Neutrophil (primary cell): ENCODE measurements at regions not wholly inside any gene's neighbourhood (a gene's known extent, or its start where the extent isn't known, plus 50 kb on each side); places are given as distances from the start of the nearest gene placed in this dataset.

Experiments
- H3K27ac ChIP-seq: fragments of 200-600 bp; sonication (generic); 2 replicates; pipeline ENCODE4 v1.5.1; 2016; ENCODE audit warnings: mild to moderate bottlenecking, moderate library complexity
- H3K27me3 ChIP-seq: fragments of 200-600 bp; sonication (generic); 2 replicates; pipeline ENCODE4 v1.6.0; 2016; ENCODE audit warnings: mild to moderate bottlenecking
- H3K36me3 ChIP-seq: fragments of 200-600 bp; sonication (generic); 2 replicates; pipeline ENCODE4 v1.5.1; 2017
- H3K4me1 ChIP-seq, 2 experiments: fragments of 200-600 bp in 1 of 2; sonication (generic) in 1 of 2; 1 replicate in 1 of 2; 2 replicates in 1 of 2; pipeline versions ENCODE4 v1.5.1 to v1.6.1; 2013 to 2016; ENCODE audit warnings: low read depth in 1 of 2, low read length in 1 of 2, mild to moderate bottlenecking in 1 of 2, moderate library complexity in 1 of 2; ENCODE audit not compliant: control insufficient read depth in 1 of 2, insufficient read depth in 1 of 2
- H3K4me3 ChIP-seq, 2 experiments: fragments of 200-600 bp in 1 of 2; sonication (generic) in 1 of 2; 1 replicate in 1 of 2; 2 replicates in 1 of 2; pipeline ENCODE4 v1.5.1; 2013 to 2016; ENCODE audit warnings: low read depth in 1 of 2, low read length in 1 of 2, mild to moderate bottlenecking in 1 of 2, moderate library complexity in 1 of 2
- H3K9me3 ChIP-seq: fragments of 200-600 bp; sonication (generic); 2 replicates; pipeline ENCODE4 v1.5.1; 2016
- CTCF ChIP-seq: fragments of 200-600 bp; sonication (generic); IDR thresholded peaks from 2 replicates; pipeline ENCODE4 v1.5.1; 2016; ENCODE audit warnings: antibody characterized with exemption

GRCh38 chr10:3404381-3404780 is 231.8 kb upstream of the PITRM1 start:
- H3K9me3 ChIP-seq, result no peaks in the 10 kb centered on the region
- no peaks in the 10 kb centered on the region for H3K36me3 ChIP-seq
- no peak for TF ChIP-seq CTCF
- no peak overlapping the region for H3K4me3 ChIP-seq
- no peaks in the 10 kb centered on the region for H3K4me1 ChIP-seq
- no peak overlapping the region for H3K27ac ChIP-seq
- no peaks in the 10 kb centered on the region for H3K27me3 ChIP-seq

GRCh38 chr10:3402187-3402751 is 229.7 kb upstream of the PITRM1 start:
- Histone ChIP-seq H3K4me1 (no peaks in the 10 kb centered on the region), H3K9me3 (no peaks in the 10 kb centered on the region), H3K27me3 (no peaks in the 10 kb centered on the region), H3K36me3 (no peaks in the 10 kb centered on the region), H3K4me3 (no peak overlapping the region), H3K27ac (no peak overlapping the region)
- TF ChIP-seq CTCF, result no peak

- no peak for TF ChIP-seq CTCF
- Histone ChIP-seq H3K4me3 (no peak overlapping the region), H3K27me3 (no peaks in the 10 kb centered on the region), H3K27ac (no peak overlapping the region), H3K9me3 (no peaks in the 10 kb centered on the region), H3K36me3 (no peaks in the 10 kb centered on the region), H3K4me1 (no peaks in the 10 kb centered on the region)
Measured at GRCh38 chr10:3401491-3401938, 228.9 kb upstream of the PITRM1 start.

- H3K27me3 ChIP-seq, result no peaks in the 10 kb centered on the region
- H3K27ac ChIP-seq, result no peak overlapping the region
- no peaks in the 10 kb centered on the region for H3K36me3 ChIP-seq
- no peaks in the 10 kb centered on the region for H3K9me3 ChIP-seq
- no peak for TF ChIP-seq CTCF
- H3K4me1 ChIP-seq, result no peaks in the 10 kb centered on the region
- no peak overlapping the region for H3K4me3 ChIP-seq
Measured at GRCh38 chr10:3400348-3400747, 227.8 kb upstream of the PITRM1 start.

GRCh38 chr10:3399756-3400155 is 227.2 kb upstream of the PITRM1 start:
- TF ChIP-seq CTCF, result no peak
- H3K27me3 ChIP-seq, result no peaks in the 10 kb centered on the region
- H3K4me3 ChIP-seq, result no peak overlapping the region
- no peaks in the 10 kb centered on the region for H3K4me1 ChIP-seq
- no peaks in the 10 kb centered on the region for H3K36me3 ChIP-seq
- no peak overlapping the region for H3K27ac ChIP-seq
- no peaks in the 10 kb centered on the region for H3K9me3 ChIP-seq
